GM06990 (cell line): ENCODE measurements at regions not wholly inside any gene's neighbourhood (a gene's known extent, or its start where the extent isn't known, plus 50 kb on each side); places are given as distances from the start of the nearest gene placed in this dataset.

Experiments
- DNase-seq: peaks from one replicate; pipeline ENCODE4 v3.0.0-alpha.2; 2011; ENCODE audit not compliant: insufficient read length; ENCODE audit errors: extremely low read depth
- H3K27me3 ChIP-seq: replicated peaks from 2 replicates; pipeline ENCODE4 v1.6.0; 2011; ENCODE audit warnings: low read length; ENCODE audit not compliant: control insufficient read depth, insufficient read depth
- H3K36me3 ChIP-seq: 2 replicates; pipeline ENCODE4 v1.5.1; 2011; ENCODE audit warnings: low read length; ENCODE audit not compliant: control insufficient read depth, insufficient read depth
- H3K4me3 ChIP-seq: replicated peaks from 2 replicates; pipeline ENCODE4 v1.5.1; 2011; ENCODE audit warnings: low read depth, mild to moderate bottlenecking, control low read depth, low read length
- CTCF ChIP-seq: IDR thresholded peaks from 2 replicates; pipeline ENCODE4 v1.5.1; 2011; ENCODE audit warnings: low read length, control low read depth, mild to moderate bottlenecking, inconsistent platforms; ENCODE audit not compliant: insufficient read depth, poor library complexity, severe bottlenecking

DNA sequence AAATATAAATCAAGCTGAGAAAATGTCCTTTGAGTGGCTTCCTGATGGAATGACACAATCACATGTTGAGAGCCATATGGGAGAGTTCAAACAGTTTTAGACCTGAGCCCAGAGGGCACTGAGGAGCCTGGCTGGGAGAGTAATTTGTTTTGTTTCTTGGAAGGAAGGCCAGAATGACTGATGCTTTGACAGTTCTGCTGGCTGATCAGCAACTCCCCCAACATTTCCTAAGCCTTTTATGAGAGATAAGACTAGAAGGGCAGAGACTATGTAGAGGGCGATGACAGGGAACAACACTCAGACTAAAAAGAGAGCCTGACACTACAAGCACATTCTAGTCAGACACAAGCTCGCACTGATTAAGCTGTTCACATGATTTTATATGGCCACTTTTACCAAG, 169.2 kb downstream of the COX7C start:
- DNase-seq = no peak
- no peak for TF ChIP-seq CTCF
- Histone ChIP-seq H3K27me3 (no peaks in the 10 kb centered on the region), H3K4me3 (no peak overlapping the region), H3K36me3 (no peaks in the 10 kb centered on the region)

GRCh38 chr5:86795659-86796058, 177.9 kb downstream of the COX7C start:
- no peak overlapping the region for H3K4me3 ChIP-seq
- TF ChIP-seq CTCF = no peak
- DNase-seq = no peak
- H3K27me3 ChIP-seq = no peaks in the 10 kb centered on the region
- H3K36me3 ChIP-seq = no peaks in the 10 kb centered on the region

GRCh38 chr5:86797677-86798076, 179.9 kb downstream of the COX7C start:
- no peaks in the 10 kb centered on the region for H3K36me3 ChIP-seq
- H3K4me3 ChIP-seq = no peak overlapping the region
- TF ChIP-seq CTCF = no peak
- no peak for DNase-seq
- H3K27me3 ChIP-seq = no peaks in the 10 kb centered on the region

DNA sequence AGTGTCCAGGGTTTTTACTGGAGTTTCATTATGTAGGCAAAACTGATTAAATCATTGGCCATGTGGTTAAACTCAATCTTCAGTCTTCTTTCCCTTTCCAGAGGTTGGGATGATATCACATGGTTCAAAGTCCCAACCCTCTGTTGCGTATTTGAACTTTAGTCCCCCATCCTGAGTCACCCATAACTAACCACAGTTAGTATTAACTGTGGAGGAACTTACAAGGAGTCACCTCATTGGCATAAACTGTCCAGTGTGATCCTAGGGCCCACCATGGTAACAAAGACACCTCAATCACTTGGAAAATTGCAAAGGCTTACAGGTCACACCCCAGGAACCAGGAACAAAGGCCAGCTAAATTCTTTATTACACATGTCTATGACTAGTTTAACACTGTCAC, 188.5 kb downstream of the COX7C start:
- no peaks in the 10 kb centered on the region for H3K36me3 ChIP-seq
- H3K27me3 ChIP-seq = no peaks in the 10 kb centered on the region
- no peak for TF ChIP-seq CTCF
- no peak overlapping the region for H3K4me3 ChIP-seq
- DNase-seq = no peak

DNA sequence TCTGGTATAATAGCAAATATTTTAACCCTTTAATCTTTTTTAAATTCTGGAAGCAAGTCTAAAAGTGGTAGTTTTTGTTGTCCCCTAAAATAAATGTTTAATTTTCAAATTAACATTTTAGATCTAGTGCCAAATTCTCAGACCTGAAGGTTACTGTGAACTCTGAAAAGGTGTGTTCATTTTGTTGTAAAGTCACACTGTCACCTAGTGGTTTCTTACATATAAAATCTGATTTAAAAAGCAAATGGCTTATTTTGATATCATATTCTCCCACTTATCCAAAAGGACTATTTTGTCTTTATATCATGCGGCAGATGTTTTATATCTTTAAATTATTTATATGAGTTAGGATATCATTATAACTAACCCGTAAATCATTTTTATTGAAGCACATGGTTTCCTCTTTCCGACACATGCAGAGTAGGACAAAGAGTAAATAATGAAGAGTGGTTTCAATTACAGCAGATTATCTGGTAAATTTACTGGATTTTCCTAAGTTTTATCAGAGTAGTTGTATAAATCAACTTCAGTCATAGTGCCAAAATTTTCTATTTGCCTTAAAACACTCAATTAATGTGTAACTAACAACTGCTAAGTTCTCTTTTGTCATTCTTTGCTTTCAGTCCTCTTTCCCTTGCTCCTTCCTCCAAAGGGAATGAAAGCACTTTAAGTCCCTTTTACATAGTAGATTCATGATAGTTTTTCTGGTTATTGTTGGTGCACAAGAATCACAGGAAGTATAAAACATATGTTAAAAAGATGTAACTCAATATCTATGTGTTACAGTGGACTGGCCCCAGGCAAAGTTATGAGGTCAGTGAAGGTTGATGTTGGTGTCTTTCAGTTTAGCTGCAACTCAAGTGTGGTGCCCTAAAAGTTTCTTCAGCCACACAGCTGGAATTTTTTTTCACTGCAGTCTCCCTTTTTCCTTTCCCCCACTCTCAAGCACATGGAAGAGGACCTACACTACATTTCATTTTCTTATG, 189.6 kb downstream of the COX7C start:
- TF ChIP-seq CTCF = no peak
- H3K27me3 ChIP-seq = no peaks in the 10 kb centered on the region
- H3K4me3 ChIP-seq = no peak overlapping the region
- no peak for DNase-seq
- no peaks in the 10 kb centered on the region for H3K36me3 ChIP-seq
